DND-41 (cell line): ENCODE measurements at regions not wholly inside any gene's neighbourhood (a gene's known extent, or its start where the extent isn't known, plus 50 kb on each side); places are given as distances from the start of the nearest gene placed in this dataset.

Experiments
- CTCF ChIP-seq: IDR thresholded peaks from 2 replicates; pipeline ENCODE4 v1.5.1; 2012; ENCODE audit warnings: borderline replicate concordance, low read length, moderate library complexity, mild to moderate bottlenecking; ENCODE audit not compliant: poor library complexity, severe bottlenecking; ENCODE audit errors: extremely low read depth
- EZH2 ChIP-seq: IDR thresholded peaks from 3 replicates; pipeline ENCODE4 v1.6.1; 2012; ENCODE audit warnings: borderline replicate concordance, low read depth, mild to moderate bottlenecking, moderate library complexity, low read length, inconsistent platforms; ENCODE audit not compliant: severe bottlenecking

GRCh38 chr4:144574509-144574908, 71.4 kb upstream of the HHIP start:
- no peak for TF ChIP-seq EZH2
- no peak for TF ChIP-seq CTCF
